Adipocyte (in vitro differentiated cells): ENCODE measurements at regions not wholly inside any gene's neighbourhood (a gene's known extent, or its start where the extent isn't known, plus 50 kb on each side); places are given as distances from the start of the nearest gene placed in this dataset.

ENCODE experiments used
- DNase-seq: peaks from one replicate; pipeline ENCODE4 v3.0.0-alpha.2; 2015; ENCODE audit warnings: low read depth
- H3K27me3 ChIP-seq: replicated peaks from 2 replicates; pipeline ENCODE4 v1.7.0; 2013; ENCODE audit warnings: mild to moderate bottlenecking, low read length, moderate library complexity; ENCODE audit not compliant: control insufficient read depth, insufficient read depth
- H3K36me3 ChIP-seq: 2 replicates; pipeline ENCODE4 v1.7.0; 2013; ENCODE audit warnings: low read length, mild to moderate bottlenecking, moderate library complexity; ENCODE audit not compliant: control insufficient read depth, insufficient read depth, severe bottlenecking
- H3K4me1 ChIP-seq: 2 replicates; pipeline ENCODE4 v1.7.0; 2013; ENCODE audit warnings: mild to moderate bottlenecking, low read length, moderate library complexity; ENCODE audit not compliant: control insufficient read depth, insufficient read depth
- H3K4me3 ChIP-seq: 2 replicates; pipeline ENCODE4 v1.7.0; 2013; ENCODE audit warnings: mild to moderate bottlenecking, low read length, moderate library complexity
- H3K9ac ChIP-seq: 2 replicates; pipeline ENCODE4 v1.7.0; 2013; ENCODE audit warnings: mild to moderate bottlenecking, low read length, moderate library complexity
- H3K9me3 ChIP-seq: 2 replicates; pipeline ENCODE4 v1.7.0; 2013; ENCODE audit warnings: mild to moderate bottlenecking, low read length, moderate library complexity; ENCODE audit not compliant: control insufficient read depth

- no peak overlapping the region for H3K4me3 ChIP-seq
- no peak for DNase-seq
- no peaks in the 10 kb centered on the region for H3K36me3 ChIP-seq
- H3K27me3 ChIP-seq = no peaks in the 10 kb centered on the region
- peaks cover 14% of the 10 kb centered on the region for H3K4me1 ChIP-seq
- no peak overlapping the region for H3K9ac ChIP-seq
- H3K9me3 ChIP-seq = no peaks in the 10 kb centered on the region
Measured at GRCh38 chr11:128391811-128392210, 195.5 kb downstream of the ETS1 start.

GRCh38 chr11:128390246-128390645, 197.1 kb downstream of the ETS1 start:
- Histone ChIP-seq H3K4me1 (peaks cover 14% of the 10 kb centered on the region), H3K36me3 (no peaks in the 10 kb centered on the region), H3K27me3 (no peaks in the 10 kb centered on the region), H3K4me3 (no peak overlapping the region), H3K9ac (no peak overlapping the region), H3K9me3 (no peaks in the 10 kb centered on the region)
- DNase-seq = peak; percentile 46

- Histone ChIP-seq H3K9me3 (no peaks in the 10 kb centered on the region), H3K9ac (no peak overlapping the region), H3K27me3 (no peaks in the 10 kb centered on the region), H3K36me3 (no peaks in the 10 kb centered on the region), H3K4me3 (no peak overlapping the region), H3K4me1 (peaks cover 14% of the 10 kb centered on the region)
- no peak for DNase-seq
Measured at GRCh38 chr11:128389461-128389976, 197.8 kb downstream of the ETS1 start.

- DNase-seq = no peak
- H3K27me3 ChIP-seq = no peaks in the 10 kb centered on the region
- H3K9me3 ChIP-seq = no peaks in the 10 kb centered on the region
- peaks cover 14% of the 10 kb centered on the region for H3K4me1 ChIP-seq
- no peak overlapping the region for H3K9ac ChIP-seq
- H3K36me3 ChIP-seq = no peaks in the 10 kb centered on the region
- H3K4me3 ChIP-seq = no peak overlapping the region
Measured at GRCh38 chr11:128388206-128388815, 199.0 kb downstream of the ETS1 start.

- Histone ChIP-seq H3K4me1 (no peaks in the 10 kb centered on the region), H3K9ac (no peak overlapping the region), H3K9me3 (peaks cover 7% of the 10 kb centered on the region), H3K4me3 (no peak overlapping the region), H3K27me3 (no peaks in the 10 kb centered on the region), H3K36me3 (no peaks in the 10 kb centered on the region)
- no peak for DNase-seq
Measured at GRCh38 chr11:128379587-128380580, 207.5 kb downstream of the ETS1 start.

- DNase-seq = peak; percentile 22
Measured at GRCh38 chr11:128375961-128376360, 211.4 kb downstream of the ETS1 start.

GRCh38 chr11:128374026-128374425, 213.3 kb downstream of the ETS1 start:
- Histone ChIP-seq H3K4me3 (no peak overlapping the region), H3K36me3 (no peaks in the 10 kb centered on the region), H3K9ac (no peak overlapping the region), H3K9me3 (no peaks in the 10 kb centered on the region), H3K27me3 (no peaks in the 10 kb centered on the region), H3K4me1 (peaks cover 15% of the 10 kb centered on the region)
- DNase-seq = no peak

More at GRCh38 chr11:128375961-128376360, 211.4 kb downstream of the ETS1 start:
- H3K9ac ChIP-seq = no peak overlapping the region
- H3K27me3 ChIP-seq = no peaks in the 10 kb centered on the region
- H3K4me1 ChIP-seq = peaks cover 15% of the 10 kb centered on the region
- no peaks in the 10 kb centered on the region for H3K9me3 ChIP-seq
- no peak overlapping the region for H3K4me3 ChIP-seq
- H3K36me3 ChIP-seq = no peaks in the 10 kb centered on the region

GRCh38 chr11:128372977-128373376, 214.4 kb downstream of the ETS1 start:
- Histone ChIP-seq H3K9ac (no peak overlapping the region), H3K4me1 (peaks cover 15% of the 10 kb centered on the region)

GRCh38 chr11:128367573-128367972, 219.8 kb downstream of the ETS1 start:
- Histone ChIP-seq H3K4me3 (no peak overlapping the region), H3K27me3 (no peaks in the 10 kb centered on the region), H3K4me1 (peaks cover 7% of the 10 kb centered on the region), H3K9me3 (no peaks in the 10 kb centered on the region), H3K36me3 (no peaks in the 10 kb centered on the region), H3K9ac (no peak overlapping the region)
- no peak for DNase-seq

More at GRCh38 chr11:128372977-128373376, 214.4 kb downstream of the ETS1 start:
- no peaks in the 10 kb centered on the region for H3K27me3 ChIP-seq
- no peak overlapping the region for H3K4me3 ChIP-seq
- peak; percentile 45 for DNase-seq
- H3K36me3 ChIP-seq = no peaks in the 10 kb centered on the region
- H3K9me3 ChIP-seq = no peaks in the 10 kb centered on the region

- Histone ChIP-seq H3K9ac (no peak overlapping the region), H3K36me3 (no peaks in the 10 kb centered on the region), H3K4me1 (peaks cover 18% of the 10 kb centered on the region), H3K27me3 (no peaks in the 10 kb centered on the region), H3K9me3 (no peaks in the 10 kb centered on the region), H3K4me3 (no peak overlapping the region)
- peak; percentile 83 for DNase-seq
Measured at GRCh38 chr11:128365044-128365443, 222.3 kb downstream of the ETS1 start.

- Histone ChIP-seq H3K27me3 (no peaks in the 10 kb centered on the region), H3K9me3 (no peaks in the 10 kb centered on the region), H3K36me3 (no peaks in the 10 kb centered on the region), H3K4me3 (no peak overlapping the region), H3K9ac (no peak overlapping the region), H3K4me1 (peaks cover 42% of the 10 kb centered on the region)
- peak; percentile 27 for DNase-seq
Measured at GRCh38 chr11:128361451-128362020, 225.8 kb downstream of the ETS1 start.
